ENCODE measurements at regions not wholly inside any gene's neighbourhood (a gene's known extent, or its start where the extent isn't known, plus 50 kb on each side); places are given as distances from the start of the nearest gene placed in this dataset.
"Not testable (repeated sequence)": the region's sequence is repeated elsewhere in the genome, so short reads cannot be mapped to it uniquely, and the experiment has no call there.

GRCh38 chr3:177451864-177452830, 254.9 kb upstream of the TBL1XR1 start:
- no peaks in the 10 kb centered on the region for H3K27me3 ChIP-seq (ENCODE audit: insufficient read depth, low read length, poor library complexity, severe bottlenecking)
- H3K9me3 ChIP-seq (ENCODE audit: insufficient read depth, low read depth, low read length): no peaks in the 10 kb centered on the region
- H3K4me3 ChIP-seq (ENCODE audit: low read length, poor library complexity, severe bottlenecking): no peak overlapping the region
- no peak overlapping the region for H3K9ac ChIP-seq (ENCODE audit: low read depth, low read length, poor library complexity, severe bottlenecking)
- no peaks in the 10 kb centered on the region for H3K36me3 ChIP-seq (ENCODE audit: insufficient read depth, low read length)
- H4K20me1 ChIP-seq (ENCODE audit: insufficient read depth, low read length, poor library complexity, severe bottlenecking): no peaks in the 10 kb centered on the region
- H3K4me1 ChIP-seq (ENCODE audit: insufficient read depth, low read length, poor library complexity, severe bottlenecking): peaks cover 26% of the 10 kb centered on the region
- H3K79me2 ChIP-seq (ENCODE audit: insufficient read depth, low read length): no peaks in the 10 kb centered on the region
- H3F3A ChIP-seq (ENCODE audit: low read depth): no peaks in the 10 kb centered on the region; the same call in 1 of the 2 replicates
- H3K9me2 ChIP-seq (replicated peaks; ENCODE audit: low read depth, low read length): no peaks in the 10 kb centered on the region
- H2AFZ ChIP-seq (ENCODE audit: low read length): no peak overlapping the region
- no peak for TF ChIP-seq CTCF (conservative IDR thresholded peaks at IDR 0.05; ENCODE audit: low read length)
- TF ChIP-seq EZH2phosphoT487 (IDR thresholded peaks at IDR 0.05; ENCODE audit: borderline replicate concordance): no peak
- no peak overlapping the region for H3K4me2 ChIP-seq (ENCODE audit: low read depth, low read length, poor library complexity, severe bottlenecking)

- H3K27me3 ChIP-seq (ENCODE audit: insufficient read depth, low read length, poor library complexity, severe bottlenecking): no peaks in the 10 kb centered on the region
- no peak overlapping the region for H3K9ac ChIP-seq (ENCODE audit: low read depth, low read length, poor library complexity, severe bottlenecking)
- H3K4me1 ChIP-seq (ENCODE audit: insufficient read depth, low read length, poor library complexity, severe bottlenecking): peaks cover 26% of the 10 kb centered on the region
- no peaks in the 10 kb centered on the region for H3K36me3 ChIP-seq (ENCODE audit: insufficient read depth, low read length)
- H4K20me1 ChIP-seq (ENCODE audit: insufficient read depth, low read length, poor library complexity, severe bottlenecking): no peaks in the 10 kb centered on the region
- no peak overlapping the region for H2AFZ ChIP-seq (ENCODE audit: low read length)
- no peak overlapping the region for H3K4me3 ChIP-seq (ENCODE audit: low read length, poor library complexity, severe bottlenecking)
- H3K4me2 ChIP-seq (ENCODE audit: low read depth, low read length, poor library complexity, severe bottlenecking): no peak overlapping the region
- no peak for TF ChIP-seq EZH2phosphoT487 (IDR thresholded peaks at IDR 0.05; ENCODE audit: borderline replicate concordance)
- TF ChIP-seq CTCF (conservative IDR thresholded peaks at IDR 0.05; ENCODE audit: low read length): no peak
- H3K9me3 ChIP-seq (ENCODE audit: insufficient read depth, low read depth, low read length): no peaks in the 10 kb centered on the region
- H3F3A ChIP-seq (ENCODE audit: low read depth): no peaks in the 10 kb centered on the region; the same call in 1 of the 2 replicates
- H3K9me2 ChIP-seq (replicated peaks; ENCODE audit: low read depth, low read length): no peaks in the 10 kb centered on the region
- no peaks in the 10 kb centered on the region for H3K79me2 ChIP-seq (ENCODE audit: insufficient read depth, low read length)
Observed at GRCh38 chr3:177452831-177453450, 255.7 kb upstream of the TBL1XR1 start.

GRCh38 chr3:177453451-177453844, 256.2 kb upstream of the TBL1XR1 start:
- Histone ChIP-seq H3K9ac (ENCODE audit: low read depth, low read length, poor library complexity, severe bottlenecking) (no peak overlapping the region), H3K4me3 (ENCODE audit: low read length, poor library complexity, severe bottlenecking) (no peak overlapping the region), H3F3A (ENCODE audit: low read depth) (no peaks in the 10 kb centered on the region; the same call in 1 of the 2 replicates), H4K20me1 (ENCODE audit: insufficient read depth, low read length, poor library complexity, severe bottlenecking) (no peaks in the 10 kb centered on the region), H3K36me3 (ENCODE audit: insufficient read depth, low read length) (no peaks in the 10 kb centered on the region), H3K4me2 (ENCODE audit: low read depth, low read length, poor library complexity, severe bottlenecking) (no peak overlapping the region), H3K79me2 (ENCODE audit: insufficient read depth, low read length) (no peaks in the 10 kb centered on the region), H3K4me1 (ENCODE audit: insufficient read depth, low read length, poor library complexity, severe bottlenecking) (peaks cover 24% of the 10 kb centered on the region), H3K9me2 (replicated peaks; ENCODE audit: low read depth, low read length) (no peaks in the 10 kb centered on the region), H3K27me3 (ENCODE audit: insufficient read depth, low read length, poor library complexity, severe bottlenecking) (no peaks in the 10 kb centered on the region), H2AFZ (ENCODE audit: low read length) (no peak overlapping the region), H3K9me3 (ENCODE audit: insufficient read depth, low read depth, low read length) (no peaks in the 10 kb centered on the region)
- TF ChIP-seq CTCF (conservative IDR thresholded peaks at IDR 0.05; ENCODE audit: low read length): no peak
- no peak for TF ChIP-seq EZH2phosphoT487 (IDR thresholded peaks at IDR 0.05; ENCODE audit: borderline replicate concordance)

- H2AFZ ChIP-seq (ENCODE audit: low read length); H3K9me3 ChIP-seq (ENCODE audit: insufficient read depth, low read depth, low read length); H3K27me3 ChIP-seq (ENCODE audit: insufficient read depth, low read length, poor library complexity, severe bottlenecking); H3K9ac ChIP-seq (ENCODE audit: low read depth, low read length, poor library complexity, severe bottlenecking); H3K4me2 ChIP-seq (ENCODE audit: low read depth, low read length, poor library complexity, severe bottlenecking); H4K20me1 ChIP-seq (ENCODE audit: insufficient read depth, low read length, poor library complexity, severe bottlenecking); H3K4me3 ChIP-seq (ENCODE audit: low read length, poor library complexity, severe bottlenecking); H3K4me1 ChIP-seq (ENCODE audit: insufficient read depth, low read length, poor library complexity, severe bottlenecking); H3K9me2 ChIP-seq (replicated peaks; ENCODE audit: low read depth, low read length); H3K36me3 ChIP-seq (ENCODE audit: insufficient read depth, low read length); H3K79me2 ChIP-seq (ENCODE audit: insufficient read depth, low read length); H3F3A ChIP-seq (ENCODE audit: low read depth): not testable (repeated sequence)
Observed at GRCh38 chr3:177457204-177457603, 259.9 kb upstream of the TBL1XR1 start.

Data from Loucy (cell line).